NCI-H1417 treated with DMSO at 0.1 percent for 48 hours (cell line): ENCODE measurements at regions not wholly inside any gene's neighbourhood (a gene's known extent, or its start where the extent isn't known, plus 50 kb on each side); places are given as distances from the start of the nearest gene placed in this dataset.

ENCODE experiments used
- DNase-seq: peaks from one replicate; lab custom pipeline; 2025; lab: John Stamatoyannopoulos, UW

DNA sequence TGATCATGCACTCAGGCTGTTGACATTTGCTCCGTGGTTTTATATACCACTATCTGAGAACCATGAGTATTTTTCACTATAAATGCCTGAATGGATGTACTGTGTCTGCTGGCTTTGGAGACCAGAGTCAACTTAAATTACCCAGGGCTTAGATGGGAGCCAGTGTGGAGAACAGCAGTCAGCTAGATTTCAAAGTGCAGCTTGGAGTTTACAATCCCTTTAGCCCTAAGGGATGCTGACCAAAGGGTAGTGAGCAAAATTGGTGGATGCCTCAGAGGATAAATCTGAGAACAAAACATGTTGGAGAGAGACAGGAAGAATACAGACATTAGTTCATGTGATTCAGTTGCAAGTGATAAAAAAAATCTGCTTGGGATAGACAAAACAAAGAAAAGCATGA lies 327.5 kb downstream of the C11orf87 start:
- DNase-seq, result no peak

DNA sequence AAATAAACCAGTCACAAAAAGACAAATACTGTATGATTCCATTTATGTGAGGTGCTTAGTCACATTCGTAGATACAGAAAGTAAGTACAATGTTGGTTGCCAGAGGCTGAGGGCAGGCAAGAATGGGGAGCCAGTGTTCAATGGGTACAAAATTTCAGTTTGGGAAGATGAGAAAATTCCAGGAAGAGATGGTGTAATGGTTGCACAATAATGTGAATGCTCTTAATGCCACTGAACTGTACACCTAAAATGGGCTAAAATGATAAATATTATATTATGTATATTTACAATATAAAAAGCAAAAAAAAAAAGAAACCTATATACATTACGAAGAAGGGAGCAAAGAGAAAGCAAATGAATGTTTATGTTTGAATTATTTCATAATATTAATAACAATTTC lies 329.0 kb downstream of the C11orf87 start:
- DNase-seq, result no peak

DNA sequence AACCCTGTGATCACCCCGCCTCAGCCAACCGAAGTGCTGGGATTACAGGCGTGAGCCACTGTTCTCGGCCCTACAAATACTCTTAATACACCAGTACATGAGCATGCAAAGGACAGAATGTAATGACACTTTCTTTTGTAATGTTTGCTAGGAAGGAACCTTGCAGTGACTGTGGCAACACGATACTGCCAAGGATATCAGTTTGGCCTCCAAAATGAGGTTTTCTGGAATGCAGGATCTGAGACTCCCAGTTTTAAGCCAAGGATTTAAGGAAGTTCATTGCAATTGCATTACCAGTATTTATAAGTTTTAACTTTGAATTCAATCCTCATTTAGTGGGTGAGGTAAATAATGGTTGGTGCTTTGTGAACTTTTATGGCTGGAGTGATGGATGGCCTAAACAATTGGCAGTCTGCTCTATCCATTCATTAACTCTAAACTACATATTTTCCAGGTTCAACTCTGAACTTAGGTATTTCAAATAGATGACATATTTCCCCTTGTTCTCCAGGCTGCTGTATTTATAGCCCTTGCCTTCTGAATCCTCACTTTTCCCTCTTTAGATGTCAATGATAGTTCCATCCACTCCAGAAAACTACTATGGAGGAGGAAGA lies 330.3 kb downstream of the C11orf87 start:
- DNase-seq, result no peak

GRCh38 chr11:109756521-109756920 lies 334.5 kb downstream of the C11orf87 start:
- DNase-seq, result no peak

DNA sequence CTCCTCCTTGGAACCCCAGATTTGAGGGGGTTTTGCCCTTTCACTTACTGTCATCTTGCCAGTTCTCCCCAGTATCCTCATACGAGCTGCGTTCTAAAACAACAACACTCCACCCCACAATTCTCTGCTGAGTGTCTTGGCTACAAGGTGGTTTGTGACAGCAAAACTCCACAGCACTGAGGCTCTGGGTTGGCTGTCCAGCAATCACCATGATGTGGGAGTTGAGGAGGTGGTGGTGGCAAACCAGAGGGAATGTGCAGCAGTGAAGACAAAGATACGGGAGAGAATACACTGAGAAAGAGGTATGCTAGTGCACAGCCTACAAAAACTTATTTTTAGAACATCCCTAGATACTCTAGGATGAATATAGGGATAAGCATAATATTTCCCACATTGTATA lies 335.0 kb downstream of the C11orf87 start:
- DNase-seq, result no peak

DNA sequence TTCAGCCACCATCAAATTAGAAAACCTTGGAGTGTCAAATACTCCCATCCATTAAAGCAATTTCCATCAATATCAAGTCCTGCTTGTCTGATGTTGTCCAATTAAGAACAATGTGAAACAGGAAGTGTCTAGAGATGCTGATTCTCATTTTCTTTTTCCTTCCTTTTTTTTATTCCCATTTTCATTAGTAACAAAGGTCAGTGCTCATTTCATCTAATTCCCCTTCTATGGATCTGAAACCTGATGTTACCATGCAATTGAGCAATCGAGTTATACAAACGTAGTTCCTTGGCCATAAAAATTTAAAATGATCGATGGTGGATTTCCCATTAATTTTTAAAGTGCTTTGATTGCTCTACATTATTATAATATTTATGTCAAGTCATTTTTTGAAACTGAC lies 330.6 kb upstream of the ZC3H12C start:
- DNase-seq, result no peak

- no peak for DNase-seq
Observed at GRCh38 chr11:109765709-109766311, 327.4 kb upstream of the ZC3H12C start.

DNA sequence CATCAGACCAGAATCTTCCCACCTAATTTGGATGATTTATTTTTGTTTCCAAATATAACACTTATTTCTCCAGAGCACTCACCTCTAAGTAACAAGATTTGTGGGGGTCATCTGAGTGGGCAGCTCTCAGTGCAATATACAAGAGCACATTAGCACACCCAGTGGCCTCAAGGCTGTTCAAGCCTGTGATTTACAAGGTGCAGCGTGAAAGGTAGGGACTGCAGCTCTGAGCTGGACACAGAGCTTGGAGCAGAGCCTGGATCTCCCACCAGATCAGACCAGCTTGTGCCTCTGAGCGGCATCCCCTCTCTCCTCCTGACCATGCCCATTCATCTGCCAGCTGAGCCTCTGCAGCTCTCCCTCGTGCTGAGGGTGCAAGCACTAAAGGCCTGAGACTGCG lies 323.3 kb upstream of the ZC3H12C start:
- DNase-seq, result no peak

DNA sequence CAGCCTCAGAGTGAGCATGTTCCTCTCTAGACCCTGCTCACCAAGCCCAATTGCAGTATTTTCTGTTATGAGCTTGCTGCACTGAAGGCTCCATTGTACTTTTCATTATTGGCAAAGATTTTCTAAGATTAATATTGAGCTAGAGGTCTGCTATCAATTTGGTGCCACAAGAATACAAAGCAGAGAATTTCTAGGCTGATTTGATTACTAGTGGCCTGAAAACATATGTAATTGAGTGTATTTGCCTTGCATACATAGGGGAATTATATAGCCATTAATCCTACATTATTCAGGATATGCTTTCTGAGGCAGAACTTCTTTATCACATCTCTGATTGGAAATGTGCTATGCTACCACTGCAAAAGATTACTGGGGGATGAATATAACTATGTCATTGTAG lies 322.9 kb upstream of the ZC3H12C start:
- no peak for DNase-seq

DNA sequence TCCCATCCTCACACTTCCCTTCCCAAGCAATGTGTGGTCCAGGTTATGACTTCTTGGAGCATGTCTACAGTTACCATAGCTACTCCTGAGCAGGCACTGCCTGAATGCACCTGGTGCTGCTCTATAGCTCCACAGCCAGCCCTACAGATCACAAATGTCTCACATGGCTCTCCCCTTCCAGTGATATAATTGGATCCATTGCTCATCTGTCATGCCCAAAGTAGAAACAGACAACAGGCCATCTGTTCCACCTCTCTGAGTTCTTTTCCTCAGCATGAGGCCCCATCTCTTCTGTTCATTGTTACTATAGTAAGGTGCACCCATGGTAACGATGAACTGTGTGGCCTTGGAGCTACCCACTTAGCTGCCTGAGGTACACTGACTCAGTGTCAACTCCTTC lies 320.3 kb upstream of the ZC3H12C start:
- peak; percentile 97 for DNase-seq

DNA sequence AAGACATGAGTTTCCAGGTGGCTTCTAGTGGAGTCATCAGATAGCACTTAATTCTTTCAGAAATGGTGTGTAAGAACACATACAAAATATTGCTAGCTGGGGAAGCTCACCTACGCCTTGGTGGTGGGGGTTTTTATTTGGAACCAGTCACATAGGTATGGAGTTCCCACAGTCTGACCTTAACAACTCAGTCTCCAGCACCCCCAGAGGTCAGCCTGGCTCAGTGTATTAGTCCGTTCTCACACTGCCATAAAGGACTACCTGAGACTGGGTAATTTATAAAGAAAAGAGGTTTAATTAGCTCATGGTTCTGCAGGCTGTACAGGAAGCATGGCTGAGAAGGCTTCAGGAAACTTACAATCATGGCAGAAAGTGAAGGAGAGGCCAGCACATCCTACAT lies 317.5 kb upstream of the ZC3H12C start:
- DNase-seq, result no peak

GRCh38 chr11:109783014-109783413 lies 310.2 kb upstream of the ZC3H12C start:
- DNase-seq, result no peak

DNA sequence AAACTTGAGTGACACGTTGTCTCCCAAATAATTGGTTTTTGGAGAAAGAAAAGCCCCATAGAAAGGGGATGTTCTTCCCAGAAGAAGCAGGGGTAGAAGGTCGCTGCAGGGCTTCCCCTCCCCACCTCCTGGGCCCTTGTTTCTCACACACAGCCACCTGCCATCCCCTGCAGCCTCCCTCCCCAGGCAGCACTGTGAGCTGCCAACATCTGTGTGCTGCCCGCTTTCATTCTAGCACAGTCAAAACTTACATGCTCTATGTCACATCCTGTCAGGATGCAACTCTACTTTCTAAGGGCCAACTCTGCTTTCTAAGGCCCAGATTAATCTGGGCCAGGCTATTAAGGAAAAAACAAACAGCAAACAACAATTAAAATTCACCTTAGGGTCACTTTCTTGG lies 309.4 kb upstream of the ZC3H12C start:
- peak; percentile 63 for DNase-seq

- DNase-seq, result peak; percentile 86
Observed at GRCh38 chr11:109784536-109784935, 308.7 kb upstream of the ZC3H12C start.

DNA sequence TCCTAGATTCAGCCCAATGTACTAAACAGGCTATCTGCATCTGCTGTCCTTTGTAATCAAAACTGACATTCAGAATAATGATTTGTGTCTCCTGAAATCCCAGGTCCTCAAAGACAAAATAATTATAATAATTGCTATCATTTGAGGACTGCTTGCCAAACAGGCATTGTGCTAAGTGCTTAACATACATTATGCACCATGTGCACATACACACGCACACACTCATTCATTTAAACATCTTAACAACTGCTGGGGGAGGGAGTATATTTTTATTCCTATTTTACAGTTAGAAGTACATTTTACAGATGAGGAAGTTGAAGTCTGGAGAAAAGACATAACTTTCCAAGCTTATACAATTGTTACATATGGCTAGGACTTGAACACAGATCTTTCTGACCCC lies 308.0 kb upstream of the ZC3H12C start:
- DNase-seq, result peak; percentile 94

DNA sequence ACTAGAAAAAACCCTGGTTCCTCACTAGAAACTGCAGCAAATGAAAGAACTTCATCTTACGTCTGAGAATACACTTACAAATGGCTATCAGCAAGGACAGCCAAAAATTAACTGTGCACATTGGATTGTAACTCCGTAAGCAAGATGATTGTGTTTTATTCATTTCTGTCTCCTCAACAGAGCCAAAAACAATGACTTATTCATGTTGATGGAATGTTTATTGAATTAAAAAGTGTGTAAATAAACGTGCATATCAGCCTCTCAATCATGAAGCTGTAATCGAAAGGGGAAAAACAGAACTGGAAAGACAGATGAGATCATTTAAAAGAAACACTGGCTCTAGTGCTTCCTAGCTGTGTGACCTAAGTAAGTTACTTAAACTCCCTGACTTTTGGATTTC lies 307.5 kb upstream of the ZC3H12C start:
- DNase-seq, result no peak

DNA sequence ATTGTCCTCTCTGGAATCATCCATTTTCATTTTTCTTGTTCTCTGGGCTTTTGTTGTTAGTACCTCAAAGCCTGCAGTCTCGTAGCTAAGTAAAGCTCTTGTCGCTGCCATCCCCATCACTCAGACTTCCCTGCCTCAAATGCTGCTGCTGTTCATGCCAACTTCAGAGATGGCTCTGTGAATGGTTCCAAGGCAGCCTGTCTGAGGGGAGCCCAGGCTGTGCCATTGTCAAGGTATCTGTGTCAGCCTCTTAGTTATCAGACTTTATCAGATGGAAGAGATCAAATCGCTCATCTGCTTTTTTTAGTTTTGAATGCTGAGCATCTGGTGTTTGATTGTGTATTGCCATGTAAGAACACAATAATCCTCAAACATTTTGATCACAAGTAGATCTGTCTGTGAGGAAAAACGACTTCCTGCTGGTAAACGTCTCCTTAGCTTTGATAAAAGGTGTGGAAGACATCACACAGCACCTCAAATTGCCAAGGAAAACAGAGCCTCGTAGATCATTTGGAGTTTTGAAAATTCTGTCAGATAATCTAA lies 304.2 kb upstream of the ZC3H12C start:
- DNase-seq, result no peak

GRCh38 chr11:109789901-109790300 lies 303.3 kb upstream of the ZC3H12C start:
- no peak for DNase-seq

DNA sequence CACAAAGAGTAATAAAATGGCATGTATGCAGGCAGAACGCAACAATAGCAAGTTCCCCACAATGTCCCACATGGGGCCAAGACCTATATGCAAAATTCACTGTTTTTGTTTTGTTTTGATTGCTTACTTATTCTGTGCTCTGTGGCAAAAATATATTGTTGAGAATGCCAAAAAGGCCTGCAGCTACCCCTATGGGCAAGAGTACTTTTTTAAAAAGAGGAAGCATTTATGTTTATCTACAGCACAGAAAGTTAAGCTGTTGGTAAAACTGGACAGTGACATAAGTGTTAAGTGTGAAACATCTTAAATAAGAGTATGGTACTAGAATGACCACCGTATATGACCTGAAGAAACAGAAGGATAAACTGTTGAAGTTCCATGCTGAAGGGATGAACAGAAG lies 301.9 kb upstream of the ZC3H12C start:
- no peak for DNase-seq

DNA sequence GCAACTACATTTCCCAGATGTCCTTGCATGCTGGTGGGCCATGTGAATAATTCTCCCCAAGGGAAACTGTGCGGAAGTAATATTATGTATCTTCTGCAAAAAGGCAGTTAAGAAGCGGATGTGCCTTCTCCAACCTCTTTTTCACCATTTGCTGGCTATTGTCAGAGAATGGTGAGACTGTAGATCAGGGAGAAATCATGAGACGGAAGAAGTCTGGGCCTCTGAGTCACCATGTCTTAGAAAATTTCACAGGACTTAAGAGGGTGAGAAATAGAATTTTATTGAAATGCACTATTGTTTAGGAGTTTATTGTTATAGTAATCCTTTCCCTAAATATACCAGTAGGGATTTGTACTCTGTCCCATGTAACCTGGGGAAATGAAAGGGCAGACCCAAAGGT lies 298.7 kb upstream of the ZC3H12C start:
- DNase-seq, result no peak

- DNase-seq, result no peak
Observed at GRCh38 chr11:109795234-109795633, 298.0 kb upstream of the ZC3H12C start.

DNA sequence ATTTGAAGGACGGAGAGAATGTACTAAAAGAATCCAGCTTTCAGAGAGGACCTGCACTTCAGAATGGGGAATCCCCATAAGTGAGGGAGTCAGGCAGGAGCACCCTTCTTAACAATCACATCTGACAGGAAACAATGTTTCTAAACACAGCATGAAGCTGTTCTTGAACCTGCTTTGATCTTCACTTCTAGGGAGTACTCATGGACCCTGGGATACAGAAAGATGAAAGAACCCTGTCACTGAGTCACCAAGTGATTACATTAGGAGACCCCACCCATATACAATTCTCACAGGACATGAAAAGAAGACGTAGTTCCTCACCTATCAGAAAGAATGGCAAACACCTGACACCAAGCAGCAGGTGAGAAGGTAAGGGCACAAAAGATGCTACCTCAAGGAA lies 296.9 kb upstream of the ZC3H12C start:
- no peak for DNase-seq

- DNase-seq, result no peak
Observed at GRCh38 chr11:109798521-109798920, 294.7 kb upstream of the ZC3H12C start.

DNA sequence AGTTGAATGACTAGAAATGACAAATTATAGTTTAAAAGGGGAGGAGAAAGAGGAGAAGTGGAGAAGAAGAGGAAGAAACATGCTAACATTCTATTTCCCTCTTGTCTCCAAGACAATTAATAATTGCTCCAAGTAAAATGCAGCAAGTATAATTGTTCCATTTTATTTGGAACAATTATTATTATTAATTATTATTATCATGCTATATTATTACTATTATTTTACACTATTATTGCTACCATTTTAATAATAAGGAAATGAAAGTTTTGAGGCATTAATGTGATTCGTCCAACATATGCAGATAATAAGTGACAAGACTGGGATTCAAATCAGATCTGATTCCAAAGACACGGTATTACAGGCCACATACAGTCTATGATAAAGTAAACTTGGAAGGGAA lies 293.6 kb upstream of the ZC3H12C start:
- DNase-seq, result no peak
